ENCODE measurements at regions not wholly inside any gene's neighbourhood (a gene's known extent, or its start where the extent isn't known, plus 50 kb on each side); places are given as distances from the start of the nearest gene placed in this dataset.
"Not testable (repeated sequence)": the region's sequence is repeated elsewhere in the genome, so short reads cannot be mapped to it uniquely, and the experiment has no call there.

GRCh38 chr9:97248252-97248651, 59.2 kb upstream of the CCDC180 start:
- not testable (repeated sequence) for H3K4me3 ChIP-seq (ENCODE audit: low read length)

- TF ChIP-seq ZNF274 (IDR thresholded peaks at IDR 0.05; ENCODE audit: low read depth, low read length) = no peak
- H3K4me3 ChIP-seq (ENCODE audit: low read length) = no peak overlapping the region
These were observed 63.9 kb upstream of the CCDC180 start for GRCh38 chr9:97243606-97244005.

- not testable (repeated sequence) for H3K4me3 ChIP-seq (ENCODE audit: low read length)
These were observed 66.0 kb upstream of the CCDC180 start for GRCh38 chr9:97241430-97241829.

GRCh38 chr9:97237951-97238889, 69.2 kb upstream of the CCDC180 start:
- no peak for TF ChIP-seq ZNF274 (IDR thresholded peaks at IDR 0.05; ENCODE audit: low read depth, low read length)
- peak overlapping the region; percentile 3; the same call in 1 of the 2 replicates for H3K4me3 ChIP-seq (ENCODE audit: low read length)

GRCh38 chr9:97237311-97237786, 70.1 kb upstream of the CCDC180 start:
- no peak overlapping the region for H3K4me3 ChIP-seq (ENCODE audit: low read length)
- TF ChIP-seq ZNF274 (IDR thresholded peaks at IDR 0.05; ENCODE audit: low read depth, low read length) = no peak

- not testable (repeated sequence) for H3K4me3 ChIP-seq (ENCODE audit: low read length)
These were observed 74.5 kb upstream of the CCDC180 start for GRCh38 chr9:97233009-97233400.

- not testable (repeated sequence) for H3K4me3 ChIP-seq (ENCODE audit: low read length)
These were observed 75.1 kb upstream of the CCDC180 start for GRCh38 chr9:97232060-97233008.

- not testable (repeated sequence) for H3K4me3 ChIP-seq (ENCODE audit: low read length)
These were observed 85.1 kb upstream of the CCDC180 start for GRCh38 chr9:97222393-97222792.

GRCh38 chr9:97221478-97222355, 85.7 kb upstream of the CCDC180 start:
- H3K4me3 ChIP-seq (ENCODE audit: low read length) = not testable (repeated sequence)

GRCh38 chr9:97220894-97221477, 86.5 kb upstream of the CCDC180 start:
- TF ChIP-seq ZNF274 (IDR thresholded peaks at IDR 0.05; ENCODE audit: low read depth, low read length) = no peak
- no peak overlapping the region for H3K4me3 ChIP-seq (ENCODE audit: low read length)

- H3K4me3 ChIP-seq (ENCODE audit: low read length) = not testable (repeated sequence)
These were observed 87.1 kb upstream of the CCDC180 start for GRCh38 chr9:97220396-97220795.

GRCh38 chr9:97219443-97220140, 87.9 kb upstream of the CCDC180 start:
- not testable (repeated sequence) for H3K4me3 ChIP-seq (ENCODE audit: low read length)

GRCh38 chr9:97215127-97215526, 92.3 kb upstream of the CCDC180 start:
- H3K4me3 ChIP-seq (ENCODE audit: low read length) = not testable (repeated sequence)

GRCh38 chr9:97214556-97214955, 92.9 kb upstream of the CCDC180 start:
- not testable (repeated sequence) for H3K4me3 ChIP-seq (ENCODE audit: low read length)

- not testable (repeated sequence) for H3K4me3 ChIP-seq (ENCODE audit: low read length)
These were observed 107.8 kb upstream of the CCDC180 start for GRCh38 chr9:97199683-97200082.

- not testable (repeated sequence) for H3K4me3 ChIP-seq (ENCODE audit: low read length)
These were observed 113.7 kb upstream of the CCDC180 start for GRCh38 chr9:97193767-97194166.

Measured in GM08714 (cell line).